GM03348 (cell line): ENCODE measurements at regions not wholly inside any gene's neighbourhood (a gene's known extent, or its start where the extent isn't known, plus 50 kb on each side); places are given as distances from the start of the nearest gene placed in this dataset.
"Not testable (repeated sequence)": the region's sequence is repeated elsewhere in the genome, so short reads cannot be mapped to it uniquely, and the experiment has no call there.

Source experiments
- DNase-seq: peaks from one replicate; pipeline ENCODE4 v3.0.0; 2012; ENCODE audit warnings: low spot score

GRCh38 chr17:71024172-71024571 lies 854.8 kb downstream of the KCNJ2 start:
- no peak for DNase-seq

- no peak for DNase-seq
Observed at GRCh38 chr17:71024969-71025368, 855.6 kb downstream of the KCNJ2 start.

- DNase-seq = no peak
Observed at GRCh38 chr17:71029246-71029645, 859.9 kb downstream of the KCNJ2 start.

DNA sequence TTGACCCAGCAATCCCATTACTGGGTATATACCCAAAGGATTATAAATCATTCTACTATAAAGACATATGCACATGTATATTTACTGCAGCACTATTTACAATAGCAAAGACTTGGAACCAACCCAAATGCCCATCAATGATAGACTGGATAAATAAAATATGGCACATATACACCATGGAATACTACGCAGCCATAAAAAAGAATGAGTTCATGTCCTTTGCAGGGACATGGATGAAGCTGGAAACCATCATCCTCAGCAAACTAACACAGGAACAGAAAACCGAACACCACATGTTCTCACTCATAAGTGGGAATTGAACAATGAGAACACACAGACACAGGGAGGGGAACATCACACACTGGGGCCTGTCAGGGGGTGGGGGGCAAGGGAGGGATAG lies 862.0 kb downstream of the KCNJ2 start:
- DNase-seq = not testable (repeated sequence)

DNA sequence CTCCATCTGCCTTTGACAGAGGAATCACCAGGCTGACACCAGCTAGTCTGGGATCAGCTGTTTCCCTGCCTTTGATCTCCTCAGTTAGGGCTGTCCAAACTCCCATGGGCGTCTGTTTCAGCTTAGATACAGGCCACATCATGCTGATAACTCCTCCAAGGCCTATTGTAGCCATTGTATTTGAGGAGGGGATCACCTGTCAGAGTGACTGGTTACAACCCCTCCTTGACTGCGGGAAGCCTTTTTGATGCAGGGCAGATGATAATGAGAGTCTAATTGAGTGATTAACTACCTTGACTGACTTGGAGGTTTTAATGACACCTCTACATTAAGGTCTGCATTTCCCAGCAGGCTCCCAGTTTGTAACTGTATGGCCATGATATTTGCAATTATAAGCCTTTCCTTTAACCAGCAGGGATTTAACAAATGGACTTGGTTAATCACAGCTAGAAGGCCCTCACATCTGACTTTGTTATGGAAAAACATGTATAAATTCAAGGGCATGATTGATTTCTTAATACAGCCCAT lies 863.5 kb downstream of the KCNJ2 start:
- no peak for DNase-seq

DNA sequence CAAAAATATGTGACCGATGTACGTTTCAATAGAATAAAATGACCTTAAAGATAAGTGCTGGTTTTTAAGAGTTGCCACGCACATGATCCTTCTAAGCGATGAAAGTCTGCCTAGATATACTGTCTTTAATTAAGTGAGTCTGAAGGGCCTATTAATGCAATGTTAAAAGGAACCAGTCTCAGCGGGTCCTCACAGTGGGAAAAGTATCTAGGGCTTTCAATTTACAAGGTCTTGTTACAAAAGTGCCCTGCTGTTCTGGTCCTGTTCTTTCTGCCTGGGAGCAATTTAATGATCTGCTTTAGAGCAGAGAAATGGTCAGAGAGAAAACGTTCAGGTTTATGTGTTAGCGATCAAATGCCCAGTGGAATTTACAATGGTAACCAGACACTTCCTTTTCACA lies 864.0 kb downstream of the KCNJ2 start:
- no peak for DNase-seq

DNA sequence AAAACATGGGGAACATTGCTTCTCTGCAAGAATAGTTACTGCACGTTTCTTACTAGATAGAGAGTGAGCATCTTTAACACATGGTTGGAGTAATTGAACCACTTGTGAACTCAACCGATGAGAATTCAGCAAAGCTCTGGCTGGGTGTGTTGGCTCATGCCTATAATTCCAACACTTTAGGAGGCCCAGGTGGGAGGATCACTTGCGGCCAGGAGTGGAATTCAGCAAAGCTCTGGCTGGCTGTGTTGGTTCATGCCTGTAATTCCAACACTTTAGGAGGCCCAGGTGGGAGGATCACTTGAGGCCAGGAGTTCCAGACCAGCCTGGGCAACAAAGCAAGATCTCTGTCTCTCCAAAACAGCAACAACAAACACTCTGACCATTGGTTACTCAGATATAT lies 865.9 kb downstream of the KCNJ2 start:
- DNase-seq = no peak

- no peak for DNase-seq
Observed at GRCh38 chr17:71037386-71037785, 868.1 kb downstream of the KCNJ2 start.

DNA sequence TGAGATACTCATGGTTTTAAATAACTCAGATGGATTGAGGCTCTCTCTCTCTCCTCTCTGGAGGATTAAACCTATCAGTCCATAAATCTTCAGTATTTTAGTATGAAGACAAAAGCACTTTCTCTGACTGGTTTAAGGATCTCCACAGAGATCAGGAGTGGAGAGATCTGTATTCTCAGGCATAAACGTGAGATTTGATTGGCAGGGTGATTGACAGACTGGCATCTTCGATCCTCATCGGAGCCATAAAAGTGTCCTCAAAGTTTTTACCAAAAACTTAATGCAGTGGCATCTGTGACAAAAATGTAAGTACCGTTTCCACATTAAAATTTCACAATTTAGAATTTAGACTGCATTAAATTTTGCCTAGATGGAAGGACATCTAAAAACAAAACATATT lies 870.1 kb downstream of the KCNJ2 start:
- DNase-seq = no peak

DNA sequence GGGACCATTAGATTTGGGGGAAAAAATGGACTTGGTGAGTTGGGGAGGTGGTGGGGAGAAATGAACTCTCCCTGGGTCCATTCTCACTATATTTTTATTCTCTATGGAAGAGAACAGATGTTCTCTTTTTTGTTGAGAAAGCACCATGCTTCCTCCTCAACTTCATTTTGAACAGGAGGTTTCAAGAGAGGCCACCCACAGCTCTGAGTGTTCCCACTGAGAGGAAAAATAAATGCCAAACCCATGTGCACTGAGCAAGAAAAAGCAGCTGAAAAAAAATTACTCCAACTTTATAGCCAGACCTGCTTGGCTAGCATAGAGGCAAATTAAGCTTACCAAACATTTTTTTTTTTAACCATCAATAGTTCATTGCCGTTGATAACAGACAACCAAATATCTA lies 883.6 kb downstream of the KCNJ2 start:
- no peak for DNase-seq

- DNase-seq = no peak
Observed at GRCh38 chr17:71055128-71055527, 885.8 kb downstream of the KCNJ2 start.

DNA sequence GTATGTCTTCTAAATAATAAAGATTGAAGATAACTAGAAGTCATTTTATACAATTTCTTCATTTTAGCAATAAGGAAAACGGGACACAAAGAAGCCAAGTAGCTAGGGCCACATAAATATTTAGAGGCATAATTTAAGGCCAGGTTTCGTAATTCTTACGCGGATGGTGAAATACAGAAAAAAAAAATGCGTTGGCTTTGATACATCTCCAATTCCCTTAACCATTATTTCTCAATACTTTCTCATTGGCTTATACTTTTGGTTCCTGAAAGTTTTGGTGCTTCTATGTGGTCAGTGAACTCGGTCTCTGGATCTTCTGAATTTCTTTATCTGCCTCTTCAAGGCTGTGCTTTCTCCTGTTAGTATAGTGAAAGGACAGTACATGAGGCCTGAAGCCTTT lies 888.1 kb downstream of the KCNJ2 start:
- no peak for DNase-seq

- DNase-seq = no peak
Observed at GRCh38 chr17:71057938-71058337, 888.6 kb downstream of the KCNJ2 start.

- no peak for DNase-seq
Observed at GRCh38 chr17:71063127-71063526, 893.8 kb downstream of the KCNJ2 start.

DNA sequence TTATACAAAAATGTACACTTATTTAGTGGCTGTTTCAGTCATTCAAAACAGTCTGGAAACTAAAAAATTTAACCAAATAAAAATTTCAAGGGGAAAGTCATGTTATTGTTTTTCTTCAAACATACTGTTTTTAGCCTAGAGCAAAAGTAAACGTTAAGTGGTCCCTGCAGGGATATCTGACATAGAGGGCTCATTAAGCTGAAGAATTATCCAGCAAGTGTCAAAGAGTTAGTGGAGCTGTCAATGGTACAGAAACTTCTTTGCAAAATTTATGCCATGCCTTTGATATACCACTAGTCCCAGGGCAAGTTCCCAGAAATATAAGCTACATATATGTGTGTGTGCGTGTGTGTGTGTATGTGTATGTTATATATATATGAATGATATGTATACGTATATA lies 894.2 kb downstream of the KCNJ2 start:
- no peak for DNase-seq

DNA sequence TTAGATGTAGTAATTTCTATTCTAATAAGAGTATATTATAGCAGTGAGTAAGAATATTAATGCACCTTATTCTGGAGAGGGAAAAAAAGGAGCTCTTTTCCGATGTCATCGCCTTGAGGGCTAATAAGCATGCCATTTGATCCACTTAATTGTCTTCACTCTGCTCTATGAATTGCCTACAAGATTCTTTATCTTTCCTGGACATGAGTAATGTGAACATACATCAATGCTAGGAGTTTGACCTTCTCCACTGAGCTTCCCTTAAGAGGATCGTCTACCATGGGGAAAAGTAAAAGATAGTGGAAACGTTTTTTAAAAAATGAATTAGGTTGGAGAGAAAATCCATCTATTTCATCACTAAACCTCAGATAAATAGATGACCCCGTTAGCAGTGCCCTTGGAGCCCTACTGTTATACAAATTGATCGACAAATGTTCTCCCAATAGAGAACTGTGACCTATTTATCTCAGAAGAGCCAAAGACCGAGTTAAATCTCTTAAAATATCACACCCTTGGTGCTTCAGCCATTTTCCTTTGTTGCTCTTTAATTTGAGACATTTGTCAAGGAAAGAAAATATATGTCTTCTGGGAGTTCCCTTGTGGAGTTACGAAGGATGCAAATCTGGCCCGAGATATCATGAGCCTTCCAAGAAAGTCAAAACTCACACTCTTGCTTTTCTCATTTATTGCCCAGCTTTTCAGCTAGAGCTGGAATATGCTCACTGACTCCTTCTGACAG lies 898.5 kb downstream of the KCNJ2 start:
- no peak for DNase-seq

DNA sequence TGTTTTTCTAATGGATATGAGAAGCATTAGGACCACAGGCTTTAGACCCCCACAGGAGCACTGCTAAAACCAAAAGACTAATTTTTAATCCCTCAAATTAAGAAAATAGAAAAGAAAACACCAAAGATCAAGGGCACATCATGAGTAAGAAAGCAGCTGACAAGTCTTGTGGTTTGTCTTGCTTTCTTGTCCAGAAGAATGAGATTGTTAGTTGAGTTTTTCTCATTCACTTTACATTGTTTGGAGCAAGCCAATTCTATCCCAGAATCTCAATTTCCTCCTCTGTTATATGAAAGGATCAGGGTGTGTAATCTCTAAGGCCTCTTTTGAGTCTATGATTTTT lies 899.0 kb downstream of the KCNJ2 start:
- no peak for DNase-seq

- DNase-seq = no peak
Observed at GRCh38 chr17:71071041-71071440, 901.7 kb downstream of the KCNJ2 start.

- DNase-seq = peak; percentile 81
Observed at GRCh38 chr17:71071837-71072236, 902.5 kb downstream of the KCNJ2 start.

DNA sequence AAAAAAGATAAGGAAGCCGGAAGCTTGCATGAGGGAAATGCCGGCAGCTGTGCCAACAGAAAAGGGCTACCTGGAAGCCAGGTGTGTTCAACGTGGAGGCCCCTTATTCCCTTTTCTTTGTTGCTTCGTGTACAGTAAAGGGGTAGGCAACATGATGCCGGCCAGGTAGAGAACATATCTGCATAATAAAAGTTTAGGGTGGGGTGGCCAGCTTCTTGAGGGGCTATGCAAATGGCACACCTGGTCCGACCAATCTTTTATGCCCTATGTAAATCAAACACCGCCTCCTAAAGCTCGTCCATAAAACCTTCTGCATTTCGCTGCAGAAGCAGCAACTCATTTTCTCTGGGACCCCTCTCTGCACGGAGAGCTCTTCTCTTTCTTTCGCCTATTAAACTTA lies 911.6 kb downstream of the KCNJ2 start:
- DNase-seq = no peak

GRCh38 chr17:71081666-71082065 lies 912.3 kb downstream of the KCNJ2 start:
- no peak for DNase-seq

DNA sequence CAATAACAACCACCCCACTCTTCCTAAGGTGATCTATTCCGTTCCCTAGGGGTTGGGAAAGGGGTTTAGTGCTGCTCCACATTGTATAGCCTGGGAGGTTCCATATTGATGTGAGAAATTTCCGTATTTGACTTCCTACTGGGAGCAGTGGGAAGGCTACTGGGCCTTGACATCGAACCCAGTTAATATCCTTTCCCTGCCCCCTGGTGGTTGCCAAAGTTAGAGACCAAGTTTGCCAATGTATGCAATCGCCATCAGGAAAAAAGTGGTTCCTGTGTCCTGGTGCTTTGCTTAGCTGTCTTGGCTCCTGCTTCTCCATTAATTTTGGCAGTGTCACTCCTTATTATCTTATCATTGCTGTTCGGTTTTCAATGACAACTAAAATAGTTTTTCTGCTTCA lies 914.9 kb downstream of the KCNJ2 start:
- peak; percentile 10 for DNase-seq

- no peak for DNase-seq
Observed at GRCh38 chr17:71084838-71085237, 915.5 kb downstream of the KCNJ2 start.

DNA sequence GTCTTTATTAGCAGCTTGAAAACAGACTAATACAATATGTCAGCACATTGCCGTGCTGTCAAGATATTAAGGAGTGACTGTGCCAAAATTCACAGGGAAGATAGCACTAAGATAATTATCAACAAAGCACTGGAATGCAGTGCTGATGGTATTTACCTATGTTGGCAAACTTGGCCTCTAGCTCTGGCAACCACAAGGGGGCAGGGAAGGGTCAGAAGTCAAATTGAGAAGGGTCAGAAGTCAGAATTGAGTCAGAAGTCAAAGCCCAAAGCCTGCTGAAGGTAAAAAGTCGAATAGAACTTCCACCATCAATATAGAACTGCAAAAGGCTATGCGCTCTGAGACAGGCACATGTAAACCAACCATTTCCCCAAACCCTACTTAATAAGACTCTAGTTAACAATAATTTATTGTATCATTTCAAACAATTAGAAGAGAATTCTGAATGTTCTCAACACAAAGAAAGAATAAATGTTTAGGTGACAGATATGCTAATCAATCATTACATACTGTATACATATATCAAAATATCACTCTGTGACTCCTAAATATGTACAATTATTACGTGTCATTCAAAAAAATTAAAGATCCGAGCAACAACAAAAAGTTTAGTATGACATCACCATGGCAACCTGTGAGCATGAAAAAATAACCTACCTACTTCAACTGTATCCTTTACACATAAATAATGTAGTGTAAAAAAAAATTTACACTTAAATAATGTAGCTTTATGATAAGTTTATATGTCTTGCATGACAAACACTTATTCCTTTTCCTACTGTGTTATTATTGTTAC lies 916.1 kb downstream of the KCNJ2 start:
- no peak for DNase-seq
